RWPE2 (cell line): ENCODE measurements at regions not wholly inside any gene's neighbourhood (a gene's known extent, or its start where the extent isn't known, plus 50 kb on each side); places are given as distances from the start of the nearest gene placed in this dataset.
A peak's percentile ranks its signal among the peaks of the same experiment; 100 is the strongest.

Experiments used
- ATAC-seq: fragments of 200-7000 bp; cut with Tn5 transposase; 3 replicates; pipeline ENCODE4 v1.9.1; 2021; ENCODE audit warnings: low read depth
- DNase-seq: peaks from one replicate; pipeline ENCODE4 v3.0.0-alpha.2; 2020; ENCODE audit warnings: low spot score
- H3K27ac ChIP-seq: fragments of 450-650 bp; 2 replicates; pipeline ENCODE4 v1.5.1; 2017; ENCODE audit warnings: mild to moderate bottlenecking; ENCODE audit not compliant: poor library complexity, severe bottlenecking
- H3K27me3 ChIP-seq: fragments of 250-450 bp; sonication (Bioruptor Pico); 2 replicates; pipeline ENCODE4 v1.5.1; 2021; ENCODE audit warnings: mild to moderate bottlenecking, moderate library complexity; ENCODE audit not compliant: insufficient read depth, poor library complexity, severe bottlenecking
- H3K36me3 ChIP-seq: fragments of 250-450 bp; sonication (Bioruptor Pico); 2 replicates; pipeline ENCODE4 v1.5.1; 2020; ENCODE audit warnings: low read depth, mild to moderate bottlenecking, moderate library complexity
- H3K4me1 ChIP-seq: fragments of 250-450 bp; sonication (Bioruptor Pico); 2 replicates; pipeline ENCODE4 v1.5.1; 2021; ENCODE audit warnings: mild to moderate bottlenecking, moderate library complexity; ENCODE audit not compliant: insufficient read depth, poor library complexity, severe bottlenecking
- H3K4me3 ChIP-seq: fragments of 250-450 bp; sonication (Bioruptor Pico); 2 replicates; pipeline ENCODE4 v1.5.1; 2021; ENCODE audit warnings: mild to moderate bottlenecking, moderate library complexity; ENCODE audit not compliant: severe bottlenecking
- H3K9me3 ChIP-seq: fragments of 250-450 bp; sonication (Bioruptor Pico); 2 replicates; pipeline ENCODE4 v1.5.1; 2021; ENCODE audit warnings: mild to moderate bottlenecking, moderate library complexity; ENCODE audit not compliant: severe bottlenecking
- TF ChIP-seq, protein P1 (sequence below): fragments of 450-650 bp; IDR thresholded peaks from one replicate; pipeline ENCODE4 v1.5.1; 2017; ENCODE audit warnings: mild to moderate bottlenecking, moderate library complexity; ENCODE audit not compliant: poor library complexity, severe bottlenecking

DNA sequence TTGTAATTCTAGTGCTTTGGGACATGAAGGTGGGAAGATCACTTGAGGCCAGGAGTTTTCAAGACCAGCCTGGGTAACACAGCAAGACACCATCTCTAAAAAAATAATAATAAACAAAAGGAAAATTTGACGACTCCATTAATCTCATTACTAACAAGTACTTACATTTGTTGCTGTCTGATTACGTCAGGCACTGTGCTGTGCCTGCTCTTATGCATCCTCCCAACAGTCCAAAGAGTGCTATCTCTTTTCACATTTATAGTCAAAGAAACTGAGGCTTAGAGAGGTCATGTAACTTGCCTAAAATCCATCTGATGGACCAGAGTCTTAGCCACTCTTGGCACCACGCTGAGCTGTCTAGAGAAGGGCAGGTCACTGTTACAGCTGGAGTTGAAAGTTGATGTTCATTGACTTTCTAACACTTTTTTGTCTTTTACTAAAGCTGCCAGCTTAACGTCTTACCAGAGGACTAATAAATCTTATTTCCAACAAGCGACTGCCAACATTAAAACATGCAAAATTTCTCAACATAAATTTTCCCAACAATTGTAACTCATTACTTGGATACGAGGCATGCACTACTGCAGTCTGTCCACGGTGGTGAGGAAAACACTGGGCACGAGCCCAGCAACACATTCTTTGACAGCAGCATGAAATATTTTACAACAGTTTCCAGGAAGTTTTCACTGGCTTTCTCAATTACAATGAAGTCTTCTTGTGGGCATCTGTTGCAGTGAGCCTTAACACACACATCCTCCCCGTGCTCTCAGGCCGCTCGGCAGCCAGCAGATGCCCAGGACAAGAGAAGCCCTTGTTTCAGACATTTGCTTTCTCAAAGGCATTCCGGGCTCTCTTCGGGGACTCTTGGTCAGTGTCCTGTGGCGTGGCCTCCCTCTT is 262.9 kb upstream of the PROX1 start:
- Histone ChIP-seq H3K4me1 (no peaks in the 10 kb centered on the region), H3K4me3 (no peak overlapping the region), H3K9me3 (no peaks in the 10 kb centered on the region), H3K36me3 (no peaks in the 10 kb centered on the region), H3K27ac (no peak overlapping the region), H3K27me3 (no peaks in the 10 kb centered on the region)
- TF ChIP-seq, protein P1, sequence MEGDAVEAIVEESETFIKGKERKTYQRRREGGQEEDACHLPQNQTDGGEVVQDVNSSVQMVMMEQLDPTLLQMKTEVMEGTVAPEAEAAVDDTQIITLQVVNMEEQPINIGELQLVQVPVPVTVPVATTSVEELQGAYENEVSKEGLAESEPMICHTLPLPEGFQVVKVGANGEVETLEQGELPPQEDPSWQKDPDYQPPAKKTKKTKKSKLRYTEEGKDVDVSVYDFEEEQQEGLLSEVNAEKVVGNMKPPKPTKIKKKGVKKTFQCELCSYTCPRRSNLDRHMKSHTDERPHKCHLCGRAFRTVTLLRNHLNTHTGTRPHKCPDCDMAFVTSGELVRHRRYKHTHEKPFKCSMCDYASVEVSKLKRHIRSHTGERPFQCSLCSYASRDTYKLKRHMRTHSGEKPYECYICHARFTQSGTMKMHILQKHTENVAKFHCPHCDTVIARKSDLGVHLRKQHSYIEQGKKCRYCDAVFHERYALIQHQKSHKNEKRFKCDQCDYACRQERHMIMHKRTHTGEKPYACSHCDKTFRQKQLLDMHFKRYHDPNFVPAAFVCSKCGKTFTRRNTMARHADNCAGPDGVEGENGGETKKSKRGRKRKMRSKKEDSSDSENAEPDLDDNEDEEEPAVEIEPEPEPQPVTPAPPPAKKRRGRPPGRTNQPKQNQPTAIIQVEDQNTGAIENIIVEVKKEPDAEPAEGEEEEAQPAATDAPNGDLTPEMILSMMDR: no peak
- ATAC-seq (0 out of 3 replicates have a peak, but pooled peaks have one; percentile 25), DNase-seq (no peak)

DNA sequence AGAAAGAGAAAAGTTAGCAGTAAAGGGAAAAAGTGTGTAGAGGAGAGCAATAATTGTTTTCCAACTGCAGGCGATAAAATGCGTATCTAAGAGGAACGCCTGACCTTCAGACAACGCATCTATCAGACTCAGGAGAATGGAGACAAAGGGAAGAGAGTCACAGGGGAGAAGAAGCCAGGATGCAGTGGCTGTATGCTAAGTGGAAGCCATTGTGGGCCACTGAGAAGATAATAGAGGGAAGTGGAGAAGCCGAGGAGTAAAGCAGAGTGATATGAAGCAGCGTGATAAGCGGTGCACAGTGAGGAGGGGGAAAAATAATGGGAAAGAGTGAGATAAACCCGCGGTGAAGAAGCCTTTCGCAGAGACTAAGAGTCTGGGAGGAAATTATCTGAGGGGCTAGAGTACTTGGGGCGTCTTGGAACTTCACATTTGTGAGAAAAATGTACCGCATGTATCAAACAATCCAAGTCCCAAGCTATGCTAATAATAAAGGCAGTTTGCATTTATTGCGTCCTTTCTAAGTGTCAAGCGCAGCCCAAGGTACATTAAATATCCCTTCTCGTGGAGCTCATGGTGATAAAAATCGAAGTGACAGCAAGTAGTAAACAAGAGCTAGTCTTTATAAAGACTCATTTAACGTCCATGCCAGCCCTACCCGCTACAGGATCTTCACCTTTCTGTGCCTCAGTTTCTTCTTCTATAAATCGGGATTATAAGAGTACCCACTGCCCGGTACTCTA is 259.8 kb upstream of the PROX1 start:
- no peak for ATAC-seq

DNA sequence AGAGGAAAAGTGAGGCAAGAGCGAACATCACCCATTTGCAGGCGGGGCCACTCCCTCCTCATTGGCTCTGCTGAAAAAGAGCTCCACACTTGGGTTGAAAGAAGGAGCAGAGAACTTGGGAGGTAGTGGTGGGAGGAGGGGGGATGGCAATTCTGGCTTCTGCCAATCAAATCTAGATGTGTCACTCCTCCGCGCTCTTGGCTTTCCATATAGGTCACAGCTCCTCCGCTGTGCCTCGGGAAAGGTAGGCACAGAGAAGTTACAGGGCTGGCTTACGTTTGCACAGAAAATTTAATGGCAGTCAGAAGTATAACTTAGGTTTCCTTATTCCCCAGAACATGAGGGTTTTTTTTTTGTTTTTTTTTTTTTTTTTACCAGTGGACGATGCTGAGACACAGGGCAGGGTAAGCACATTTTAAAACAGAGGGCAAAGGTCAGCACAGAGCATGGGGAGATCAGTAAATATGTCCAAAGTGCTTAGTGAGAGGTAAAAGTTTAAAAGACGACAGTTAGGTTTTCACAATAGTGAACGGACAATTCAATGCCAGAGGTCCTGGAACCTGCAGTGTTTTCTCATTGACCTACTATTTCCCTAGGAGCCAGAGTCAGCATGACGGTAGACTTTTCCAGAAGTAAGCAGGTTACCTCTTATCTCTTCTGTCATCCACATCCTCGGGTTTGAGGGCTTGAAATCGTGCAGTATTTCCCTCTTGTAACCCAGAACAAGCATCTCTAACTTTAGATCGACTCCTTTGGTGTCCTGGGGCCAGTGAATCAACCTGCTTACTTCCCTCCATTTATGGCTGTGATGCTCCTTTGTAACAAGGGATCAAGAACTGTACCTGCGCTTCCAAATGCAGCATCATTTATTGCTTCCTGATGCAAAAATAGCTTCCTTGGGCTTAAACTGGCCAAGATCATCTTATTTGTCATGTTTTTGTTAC is 258.9 kb upstream of the PROX1 start:
- no peak for DNase-seq
- no peak overlapping the region for H3K27ac ChIP-seq
- H3K36me3 ChIP-seq: no peaks in the 10 kb centered on the region
- no peaks in the 10 kb centered on the region for H3K4me1 ChIP-seq
- H3K27me3 ChIP-seq: no peaks in the 10 kb centered on the region
- no peaks in the 10 kb centered on the region for H3K9me3 ChIP-seq
- TF ChIP-seq, protein P1: no peak
- no peak overlapping the region for H3K4me3 ChIP-seq
- ATAC-seq: no peak

More for the DNA sequence above, 259.8 kb upstream of the PROX1 start:
- no peak for DNase-seq
- H3K36me3 ChIP-seq: no peaks in the 10 kb centered on the region
- no peaks in the 10 kb centered on the region for H3K27me3 ChIP-seq
- H3K27ac ChIP-seq: no peak overlapping the region
- TF ChIP-seq, protein P1: no peak
- H3K4me1 ChIP-seq: no peaks in the 10 kb centered on the region
- H3K4me3 ChIP-seq: no peak overlapping the region
- H3K9me3 ChIP-seq: no peaks in the 10 kb centered on the region

DNA sequence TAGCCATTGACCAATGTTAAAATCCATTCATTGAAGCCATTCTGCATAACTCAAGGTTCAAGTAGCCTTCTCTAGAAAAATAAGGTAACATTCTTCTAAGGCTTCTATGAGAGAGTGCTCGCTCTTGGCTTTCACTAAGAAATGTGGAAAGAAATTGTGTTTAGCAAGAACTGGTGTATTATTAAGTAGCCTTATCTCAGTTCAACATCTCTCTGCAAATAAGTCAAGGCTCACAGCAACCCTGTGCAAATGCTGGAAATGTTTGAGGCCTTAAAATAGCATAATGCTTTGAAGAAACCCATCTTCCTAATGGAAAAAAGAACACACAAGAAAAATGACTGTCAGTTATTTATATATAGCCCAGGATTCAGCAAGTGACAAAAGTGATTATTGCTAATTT is 254.1 kb upstream of the PROX1 start:
- no peak overlapping the region for H3K4me3 ChIP-seq
- ATAC-seq (no peak), DNase-seq (no peak)
- H3K4me1 ChIP-seq: no peaks in the 10 kb centered on the region
- TF ChIP-seq, protein P1: no peak
- H3K9me3 ChIP-seq: no peaks in the 10 kb centered on the region
- H3K36me3 ChIP-seq: no peaks in the 10 kb centered on the region
- no peaks in the 10 kb centered on the region for H3K27me3 ChIP-seq
- no peak overlapping the region for H3K27ac ChIP-seq
